RWPE2 (cell line): ENCODE measurements at regions not wholly inside any gene's neighbourhood (a gene's known extent, or its start where the extent isn't known, plus 50 kb on each side); places are given as distances from the start of the nearest gene placed in this dataset.

Experiments
- ATAC-seq: fragments of 200-7000 bp; cut with Tn5 transposase; 3 replicates; pipeline ENCODE4 v1.9.1; 2021; ENCODE audit warnings: low read depth
- DNase-seq: peaks from one replicate; pipeline ENCODE4 v3.0.0-alpha.2; 2020; ENCODE audit warnings: low spot score
- H3K27ac ChIP-seq: fragments of 450-650 bp; 2 replicates; pipeline ENCODE4 v1.5.1; 2017; ENCODE audit warnings: mild to moderate bottlenecking; ENCODE audit not compliant: poor library complexity, severe bottlenecking
- H3K27me3 ChIP-seq: fragments of 250-450 bp; sonication (Bioruptor Pico); 2 replicates; pipeline ENCODE4 v1.5.1; 2021; ENCODE audit warnings: mild to moderate bottlenecking, moderate library complexity; ENCODE audit not compliant: insufficient read depth, poor library complexity, severe bottlenecking
- H3K36me3 ChIP-seq: fragments of 250-450 bp; sonication (Bioruptor Pico); 2 replicates; pipeline ENCODE4 v1.5.1; 2020; ENCODE audit warnings: low read depth, mild to moderate bottlenecking, moderate library complexity
- H3K4me1 ChIP-seq: fragments of 250-450 bp; sonication (Bioruptor Pico); 2 replicates; pipeline ENCODE4 v1.5.1; 2021; ENCODE audit warnings: mild to moderate bottlenecking, moderate library complexity; ENCODE audit not compliant: insufficient read depth, poor library complexity, severe bottlenecking
- H3K4me3 ChIP-seq: fragments of 250-450 bp; sonication (Bioruptor Pico); 2 replicates; pipeline ENCODE4 v1.5.1; 2021; ENCODE audit warnings: mild to moderate bottlenecking, moderate library complexity; ENCODE audit not compliant: severe bottlenecking
- H3K9me3 ChIP-seq: fragments of 250-450 bp; sonication (Bioruptor Pico); 2 replicates; pipeline ENCODE4 v1.5.1; 2021; ENCODE audit warnings: mild to moderate bottlenecking, moderate library complexity; ENCODE audit not compliant: severe bottlenecking
- TF ChIP-seq, protein P1 (sequence below): fragments of 450-650 bp; IDR thresholded peaks from one replicate; pipeline ENCODE4 v1.5.1; 2017; ENCODE audit warnings: mild to moderate bottlenecking, moderate library complexity; ENCODE audit not compliant: poor library complexity, severe bottlenecking

DNA sequence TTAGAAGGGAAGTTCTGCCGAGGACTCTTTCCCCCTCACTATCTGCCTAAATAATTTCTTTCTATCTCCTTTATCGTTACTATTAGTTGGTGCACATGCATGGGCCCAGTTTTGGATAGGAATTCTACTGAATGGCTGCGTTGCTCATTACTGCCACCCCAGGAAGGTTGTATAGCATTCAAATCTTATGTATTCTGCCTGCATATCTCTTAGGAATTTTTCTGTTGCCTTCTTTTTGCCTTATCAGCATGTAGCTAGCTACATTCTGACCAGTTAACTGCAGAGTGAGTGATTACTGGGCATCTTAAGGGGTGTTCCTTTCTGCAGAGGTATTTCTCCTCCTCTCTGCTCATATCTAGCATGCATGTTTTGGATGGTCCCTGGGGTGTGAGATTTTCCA lies 239.6 kb downstream of the TDRD15 start:
- no peak overlapping the region for H3K27ac ChIP-seq
- TF ChIP-seq, protein P1, sequence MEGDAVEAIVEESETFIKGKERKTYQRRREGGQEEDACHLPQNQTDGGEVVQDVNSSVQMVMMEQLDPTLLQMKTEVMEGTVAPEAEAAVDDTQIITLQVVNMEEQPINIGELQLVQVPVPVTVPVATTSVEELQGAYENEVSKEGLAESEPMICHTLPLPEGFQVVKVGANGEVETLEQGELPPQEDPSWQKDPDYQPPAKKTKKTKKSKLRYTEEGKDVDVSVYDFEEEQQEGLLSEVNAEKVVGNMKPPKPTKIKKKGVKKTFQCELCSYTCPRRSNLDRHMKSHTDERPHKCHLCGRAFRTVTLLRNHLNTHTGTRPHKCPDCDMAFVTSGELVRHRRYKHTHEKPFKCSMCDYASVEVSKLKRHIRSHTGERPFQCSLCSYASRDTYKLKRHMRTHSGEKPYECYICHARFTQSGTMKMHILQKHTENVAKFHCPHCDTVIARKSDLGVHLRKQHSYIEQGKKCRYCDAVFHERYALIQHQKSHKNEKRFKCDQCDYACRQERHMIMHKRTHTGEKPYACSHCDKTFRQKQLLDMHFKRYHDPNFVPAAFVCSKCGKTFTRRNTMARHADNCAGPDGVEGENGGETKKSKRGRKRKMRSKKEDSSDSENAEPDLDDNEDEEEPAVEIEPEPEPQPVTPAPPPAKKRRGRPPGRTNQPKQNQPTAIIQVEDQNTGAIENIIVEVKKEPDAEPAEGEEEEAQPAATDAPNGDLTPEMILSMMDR, result no peak
- H3K36me3 ChIP-seq, result no peaks in the 10 kb centered on the region
- H3K27me3 ChIP-seq, result no peaks in the 10 kb centered on the region
- DNase-seq (no peak), ATAC-seq (no peak)
- H3K4me3 ChIP-seq, result no peak overlapping the region
- no peaks in the 10 kb centered on the region for H3K9me3 ChIP-seq
- no peaks in the 10 kb centered on the region for H3K4me1 ChIP-seq

DNA sequence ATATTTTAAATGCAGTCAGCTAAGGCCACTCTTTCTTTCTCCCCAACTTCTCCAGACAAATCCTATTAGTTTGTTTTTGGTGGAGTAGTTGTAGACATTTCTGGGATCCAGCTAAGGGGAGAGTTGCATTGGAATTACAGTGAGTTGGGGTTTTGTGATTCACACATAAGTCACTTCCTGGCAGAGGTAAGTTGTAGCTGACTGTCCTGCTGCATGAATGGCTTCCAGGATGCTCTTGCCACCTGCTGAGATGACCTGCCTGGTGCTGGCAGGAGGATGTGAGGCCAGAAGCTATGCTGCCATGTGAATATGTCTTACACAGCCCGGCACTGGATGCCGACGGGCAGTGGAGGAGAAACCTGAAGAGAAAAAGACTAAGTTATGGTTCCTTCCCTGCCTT lies 243.7 kb downstream of the TDRD15 start:
- Histone ChIP-seq H3K9me3 (no peaks in the 10 kb centered on the region), H3K27ac (no peak overlapping the region), H3K27me3 (no peaks in the 10 kb centered on the region), H3K36me3 (no peaks in the 10 kb centered on the region), H3K4me1 (no peaks in the 10 kb centered on the region), H3K4me3 (no peak overlapping the region)
- TF ChIP-seq, protein P1, result no peak
- DNase-seq (no peak), ATAC-seq (peak; percentile 91)

DNA sequence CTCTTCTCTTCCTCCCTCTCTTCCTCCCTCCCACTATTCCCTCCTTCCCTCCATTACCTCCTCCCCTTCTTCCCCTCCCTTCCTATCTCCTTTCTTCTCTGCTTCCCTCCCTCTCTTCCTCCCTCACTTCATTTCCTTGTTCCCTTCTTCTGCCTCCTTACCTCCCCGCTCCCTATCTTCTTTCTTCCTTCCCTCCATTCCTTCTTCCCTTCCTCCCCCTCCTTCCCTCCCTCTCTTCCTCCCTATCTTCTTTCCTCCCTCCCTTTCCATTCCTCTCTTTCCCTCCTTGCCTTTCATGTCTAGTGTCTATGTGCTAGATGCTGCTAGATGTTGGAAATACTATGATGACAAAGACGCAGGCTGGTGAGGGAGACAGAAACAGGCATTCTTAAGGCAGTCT lies 246.0 kb downstream of the TDRD15 start:
- ATAC-seq, result no peak

GRCh38 chr2:21371499-21372003 lies 247.8 kb downstream of the TDRD15 start:
- TF ChIP-seq, protein P1, result no peak
- Histone ChIP-seq H3K36me3 (no peaks in the 10 kb centered on the region), H3K4me3 (no peak overlapping the region), H3K4me1 (no peaks in the 10 kb centered on the region), H3K27me3 (no peaks in the 10 kb centered on the region), H3K9me3 (no peaks in the 10 kb centered on the region), H3K27ac (no peak overlapping the region)
- DNase-seq (no peak), ATAC-seq (no peak)

More for the DNA sequence above, 246.0 kb downstream of the TDRD15 start:
- Histone ChIP-seq H3K9me3 (no peaks in the 10 kb centered on the region), H3K27me3 (no peaks in the 10 kb centered on the region), H3K4me3 (no peak overlapping the region), H3K27ac (no peak overlapping the region), H3K4me1 (no peaks in the 10 kb centered on the region), H3K36me3 (no peaks in the 10 kb centered on the region)
- TF ChIP-seq, protein P1, result no peak
- DNase-seq, result no peak

GRCh38 chr2:21372654-21373053 lies 248.9 kb downstream of the TDRD15 start:
- TF ChIP-seq, protein P1, result peak; percentile 29
- ATAC-seq (no peak), DNase-seq (no peak)
- Histone ChIP-seq H3K9me3 (no peaks in the 10 kb centered on the region), H3K36me3 (no peaks in the 10 kb centered on the region), H3K4me1 (no peaks in the 10 kb centered on the region), H3K27me3 (no peaks in the 10 kb centered on the region), H3K4me3 (no peak overlapping the region), H3K27ac (no peak overlapping the region)
